Esophagus squamous epithelium (tissue), 4 donors: ENCODE measurements at regions not wholly inside any gene's neighbourhood (a gene's known extent, or its start where the extent isn't known, plus 50 kb on each side); places are given as distances from the start of the nearest gene placed in this dataset.

ENCODE experiments used
- POLR2A ChIP-seq, 4 donors: fragments of 450-650 bp; IDR thresholded peaks; one replicate each; pipeline ENCODE4 v1.6.1; 2017; ENCODE audit warnings: antibody characterized with exemption in 4 of 4, mild to moderate bottlenecking in 4 of 4, moderate library complexity in 3 of 4
- TF ChIP-seq, protein P1 (sequence below), 6 experiments: fragments of 450-650 bp in 4 of 6; fragments of 200-600 bp in 2 of 6; sonication (generic) in 2 of 6; IDR thresholded peaks; one replicate each; pipeline ENCODE4 v1.5.1; 2016 to 2019; ENCODE audit warnings: antibody characterized with exemption in 6 of 6, mild to moderate bottlenecking in 4 of 6, moderate library complexity in 4 of 6

DNA sequence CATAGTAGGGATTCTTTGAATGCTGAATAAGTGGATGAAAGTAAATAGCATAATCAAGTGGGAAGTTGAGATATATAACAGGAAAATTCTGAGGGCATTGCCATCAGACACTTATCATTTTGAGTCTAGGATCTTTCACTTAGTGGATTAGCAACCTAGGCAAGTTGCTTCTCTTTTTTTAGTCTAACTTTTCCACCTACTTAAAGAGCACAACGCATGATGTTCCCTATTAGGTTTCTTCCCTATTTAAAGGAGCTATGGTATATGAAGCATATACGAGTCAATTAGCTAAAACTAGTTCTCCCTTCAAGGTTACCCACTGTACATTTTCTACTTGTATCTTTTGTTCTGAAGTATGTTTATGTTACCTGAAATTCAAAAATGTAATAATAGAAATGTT lies 67.1 kb upstream of the HS3ST1 start:
- TF ChIP-seq, protein P1, sequence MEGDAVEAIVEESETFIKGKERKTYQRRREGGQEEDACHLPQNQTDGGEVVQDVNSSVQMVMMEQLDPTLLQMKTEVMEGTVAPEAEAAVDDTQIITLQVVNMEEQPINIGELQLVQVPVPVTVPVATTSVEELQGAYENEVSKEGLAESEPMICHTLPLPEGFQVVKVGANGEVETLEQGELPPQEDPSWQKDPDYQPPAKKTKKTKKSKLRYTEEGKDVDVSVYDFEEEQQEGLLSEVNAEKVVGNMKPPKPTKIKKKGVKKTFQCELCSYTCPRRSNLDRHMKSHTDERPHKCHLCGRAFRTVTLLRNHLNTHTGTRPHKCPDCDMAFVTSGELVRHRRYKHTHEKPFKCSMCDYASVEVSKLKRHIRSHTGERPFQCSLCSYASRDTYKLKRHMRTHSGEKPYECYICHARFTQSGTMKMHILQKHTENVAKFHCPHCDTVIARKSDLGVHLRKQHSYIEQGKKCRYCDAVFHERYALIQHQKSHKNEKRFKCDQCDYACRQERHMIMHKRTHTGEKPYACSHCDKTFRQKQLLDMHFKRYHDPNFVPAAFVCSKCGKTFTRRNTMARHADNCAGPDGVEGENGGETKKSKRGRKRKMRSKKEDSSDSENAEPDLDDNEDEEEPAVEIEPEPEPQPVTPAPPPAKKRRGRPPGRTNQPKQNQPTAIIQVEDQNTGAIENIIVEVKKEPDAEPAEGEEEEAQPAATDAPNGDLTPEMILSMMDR (IDR thresholded peaks at IDR 0.05): no peak
- no peak for TF ChIP-seq POLR2A (IDR thresholded peaks at IDR 0.05)
